ENCODE measurements at regions not wholly inside any gene's neighbourhood (a gene's known extent, or its start where the extent isn't known, plus 50 kb on each side); places are given as distances from the start of the nearest gene placed in this dataset.

- H3K4me3 ChIP-seq, result no peak overlapping the region
- no peak overlapping the region for H3K27ac ChIP-seq
- TF ChIP-seq FOXP2 (optimal IDR thresholded peaks at IDR 0.05; ENCODE audit: control extremely low read depth, extremely low read length, insufficient read depth) (no peak), POLR2AphosphoS5 (IDR thresholded peaks at IDR 0.05; ENCODE audit: borderline replicate concordance, low read depth, low read length) (no peak), EZH2 (IDR thresholded peaks at IDR 0.05) (no peak)
- no peak overlapping the region for H3K9ac ChIP-seq (ENCODE audit: insufficient read length)
- no peaks in the 10 kb centered on the region for H3K36me3 ChIP-seq (ENCODE audit: insufficient read depth, low read length)
- no peaks in the 10 kb centered on the region for H3K9me3 ChIP-seq (ENCODE audit: low read depth, low read length)
- no peak for DNase-seq (ENCODE audit: low read depth, low spot score)
Measured at GRCh38 chr4:180280076-180280475, 1963.1 kb upstream of the TENM3 start.

GRCh38 chr4:180280726-180281297, 1962.4 kb upstream of the TENM3 start:
- H3K4me3 ChIP-seq, result peak overlapping the region; percentile 38
- H3K9ac ChIP-seq (ENCODE audit: insufficient read length), result no peak overlapping the region
- no peak for DNase-seq (ENCODE audit: low read depth, low spot score)
- no peaks in the 10 kb centered on the region for H3K9me3 ChIP-seq (ENCODE audit: low read depth, low read length)
- no peak for TF ChIP-seq POLR2AphosphoS5 (IDR thresholded peaks at IDR 0.05; ENCODE audit: borderline replicate concordance, low read depth, low read length)
- TF ChIP-seq FOXP2 (optimal IDR thresholded peaks at IDR 0.05; ENCODE audit: control extremely low read depth, extremely low read length, insufficient read depth), result no peak
- TF ChIP-seq EZH2 (IDR thresholded peaks at IDR 0.05), result no peak
- no peak overlapping the region for H3K27ac ChIP-seq
- H3K36me3 ChIP-seq (ENCODE audit: insufficient read depth, low read length), result no peaks in the 10 kb centered on the region

GRCh38 chr4:180281724-180282123, 1961.5 kb upstream of the TENM3 start:
- Histone ChIP-seq H3K27ac (no peak overlapping the region), H3K9me3 (ENCODE audit: low read depth, low read length) (no peaks in the 10 kb centered on the region), H3K4me3 (no peak overlapping the region), H3K9ac (ENCODE audit: insufficient read length) (no peak overlapping the region), H3K36me3 (ENCODE audit: insufficient read depth, low read length) (no peaks in the 10 kb centered on the region)
- TF ChIP-seq EZH2 (IDR thresholded peaks at IDR 0.05) (no peak), POLR2AphosphoS5 (IDR thresholded peaks at IDR 0.05; ENCODE audit: borderline replicate concordance, low read depth, low read length) (no peak), FOXP2 (optimal IDR thresholded peaks at IDR 0.05; ENCODE audit: control extremely low read depth, extremely low read length, insufficient read depth) (no peak)
- DNase-seq (ENCODE audit: low read depth, low spot score), result no peak

- no peak for TF ChIP-seq EZH2 (IDR thresholded peaks at IDR 0.05)
- no peak for TF ChIP-seq FOXP2 (optimal IDR thresholded peaks at IDR 0.05; ENCODE audit: control extremely low read depth, extremely low read length, insufficient read depth)
- no peak for TF ChIP-seq POLR2AphosphoS5 (IDR thresholded peaks at IDR 0.05; ENCODE audit: borderline replicate concordance, low read depth, low read length)
- Histone ChIP-seq H3K9me3 (ENCODE audit: low read depth, low read length) (no peaks in the 10 kb centered on the region), H3K36me3 (ENCODE audit: insufficient read depth, low read length) (no peaks in the 10 kb centered on the region), H3K4me3 (no peak overlapping the region), H3K9ac (ENCODE audit: insufficient read length) (no peak overlapping the region), H3K27ac (no peak overlapping the region)
- no peak for DNase-seq (ENCODE audit: low read depth, low spot score)
Measured at GRCh38 chr4:180284267-180284666, 1958.9 kb upstream of the TENM3 start.

- Histone ChIP-seq H3K4me3 (no peak overlapping the region), H3K9ac (ENCODE audit: insufficient read length) (no peak overlapping the region), H3K9me3 (ENCODE audit: low read depth, low read length) (no peaks in the 10 kb centered on the region), H3K27ac (no peak overlapping the region), H3K36me3 (ENCODE audit: insufficient read depth, low read length) (no peaks in the 10 kb centered on the region)
- no peak for DNase-seq (ENCODE audit: low read depth, low spot score)
- TF ChIP-seq FOXP2 (optimal IDR thresholded peaks at IDR 0.05; ENCODE audit: control extremely low read depth, extremely low read length, insufficient read depth) (no peak), EZH2 (IDR thresholded peaks at IDR 0.05) (no peak), POLR2AphosphoS5 (IDR thresholded peaks at IDR 0.05; ENCODE audit: borderline replicate concordance, low read depth, low read length) (no peak)
Measured at GRCh38 chr4:180285796-180286195, 1957.4 kb upstream of the TENM3 start.

- Histone ChIP-seq H3K9me3 (ENCODE audit: low read depth, low read length) (no peaks in the 10 kb centered on the region), H3K27ac (peak overlapping the region; percentile 62), H3K36me3 (ENCODE audit: insufficient read depth, low read length) (no peaks in the 10 kb centered on the region), H3K4me3 (peak overlapping the region; percentile 31), H3K9ac (ENCODE audit: insufficient read length) (no peak overlapping the region)
- TF ChIP-seq EZH2 (IDR thresholded peaks at IDR 0.05) (no peak), POLR2AphosphoS5 (IDR thresholded peaks at IDR 0.05; ENCODE audit: borderline replicate concordance, low read depth, low read length) (no peak), FOXP2 (optimal IDR thresholded peaks at IDR 0.05; ENCODE audit: control extremely low read depth, extremely low read length, insufficient read depth) (no peak)
- no peak for DNase-seq (ENCODE audit: low read depth, low spot score)
Measured at GRCh38 chr4:180292339-180292738, 1950.9 kb upstream of the TENM3 start.

GRCh38 chr4:180296036-180296599, 1947.1 kb upstream of the TENM3 start:
- Histone ChIP-seq H3K9ac (ENCODE audit: insufficient read length) (no peak overlapping the region), H3K9me3 (ENCODE audit: low read depth, low read length) (no peaks in the 10 kb centered on the region), H3K36me3 (ENCODE audit: insufficient read depth, low read length) (no peaks in the 10 kb centered on the region), H3K4me3 (no peak overlapping the region), H3K27ac (no peak overlapping the region)
- TF ChIP-seq EZH2 (IDR thresholded peaks at IDR 0.05) (no peak), FOXP2 (optimal IDR thresholded peaks at IDR 0.05; ENCODE audit: control extremely low read depth, extremely low read length, insufficient read depth) (no peak), POLR2AphosphoS5 (IDR thresholded peaks at IDR 0.05; ENCODE audit: borderline replicate concordance, low read depth, low read length) (no peak)
- no peak for DNase-seq (ENCODE audit: low read depth, low spot score)

- H3K9ac ChIP-seq (ENCODE audit: insufficient read length), result no peak overlapping the region
- no peak for TF ChIP-seq EZH2 (IDR thresholded peaks at IDR 0.05)
- no peak for TF ChIP-seq FOXP2 (optimal IDR thresholded peaks at IDR 0.05; ENCODE audit: control extremely low read depth, extremely low read length, insufficient read depth)
- TF ChIP-seq POLR2AphosphoS5 (IDR thresholded peaks at IDR 0.05; ENCODE audit: borderline replicate concordance, low read depth, low read length), result no peak
- no peak overlapping the region for H3K4me3 ChIP-seq
- H3K36me3 ChIP-seq (ENCODE audit: insufficient read depth, low read length), result no peaks in the 10 kb centered on the region
- no peak overlapping the region for H3K27ac ChIP-seq
- no peaks in the 10 kb centered on the region for H3K9me3 ChIP-seq (ENCODE audit: low read depth, low read length)
- no peak for DNase-seq (ENCODE audit: low read depth, low spot score)
Measured at GRCh38 chr4:180304321-180304720, 1938.9 kb upstream of the TENM3 start.

GRCh38 chr4:180310616-180311015, 1932.6 kb upstream of the TENM3 start:
- Histone ChIP-seq H3K9ac (ENCODE audit: insufficient read length) (no peak overlapping the region), H3K27ac (no peak overlapping the region), H3K9me3 (ENCODE audit: low read depth, low read length) (no peaks in the 10 kb centered on the region), H3K4me3 (no peak overlapping the region), H3K36me3 (ENCODE audit: insufficient read depth, low read length) (no peaks in the 10 kb centered on the region)
- no peak for DNase-seq (ENCODE audit: low read depth, low spot score)
- TF ChIP-seq FOXP2 (optimal IDR thresholded peaks at IDR 0.05; ENCODE audit: control extremely low read depth, extremely low read length, insufficient read depth), result no peak
- no peak for TF ChIP-seq POLR2AphosphoS5 (IDR thresholded peaks at IDR 0.05; ENCODE audit: borderline replicate concordance, low read depth, low read length)
- TF ChIP-seq EZH2 (IDR thresholded peaks at IDR 0.05), result no peak
